ENCODE measurements at regions not wholly inside any gene's neighbourhood (a gene's known extent, or its start where the extent isn't known, plus 50 kb on each side); places are given as distances from the start of the nearest gene placed in this dataset.

GRCh38 chr4:89416960-89417359, 109.4 kb upstream of the GPRIN3 start:
- no peak for DNase-seq

DNA sequence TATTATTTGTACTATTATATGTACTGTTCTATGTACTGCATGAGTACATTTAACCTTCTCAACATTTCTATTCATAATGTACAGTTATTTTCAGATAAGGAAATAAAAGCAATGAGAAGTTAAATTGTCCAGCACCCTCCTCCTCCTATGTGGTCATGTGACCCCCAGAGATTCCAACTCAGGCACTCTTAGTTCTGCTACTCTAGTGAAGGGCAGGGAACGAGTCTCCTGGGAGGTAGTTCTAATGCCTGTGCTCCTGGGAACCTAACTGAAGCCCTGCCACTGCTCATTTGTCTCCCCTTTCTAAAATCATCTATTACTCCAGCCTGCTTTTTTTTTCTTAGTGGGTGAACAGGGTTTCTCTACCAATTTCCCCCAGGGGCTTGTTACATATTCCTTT, 105.9 kb upstream of the GPRIN3 start:
- no peak for DNase-seq

DNA sequence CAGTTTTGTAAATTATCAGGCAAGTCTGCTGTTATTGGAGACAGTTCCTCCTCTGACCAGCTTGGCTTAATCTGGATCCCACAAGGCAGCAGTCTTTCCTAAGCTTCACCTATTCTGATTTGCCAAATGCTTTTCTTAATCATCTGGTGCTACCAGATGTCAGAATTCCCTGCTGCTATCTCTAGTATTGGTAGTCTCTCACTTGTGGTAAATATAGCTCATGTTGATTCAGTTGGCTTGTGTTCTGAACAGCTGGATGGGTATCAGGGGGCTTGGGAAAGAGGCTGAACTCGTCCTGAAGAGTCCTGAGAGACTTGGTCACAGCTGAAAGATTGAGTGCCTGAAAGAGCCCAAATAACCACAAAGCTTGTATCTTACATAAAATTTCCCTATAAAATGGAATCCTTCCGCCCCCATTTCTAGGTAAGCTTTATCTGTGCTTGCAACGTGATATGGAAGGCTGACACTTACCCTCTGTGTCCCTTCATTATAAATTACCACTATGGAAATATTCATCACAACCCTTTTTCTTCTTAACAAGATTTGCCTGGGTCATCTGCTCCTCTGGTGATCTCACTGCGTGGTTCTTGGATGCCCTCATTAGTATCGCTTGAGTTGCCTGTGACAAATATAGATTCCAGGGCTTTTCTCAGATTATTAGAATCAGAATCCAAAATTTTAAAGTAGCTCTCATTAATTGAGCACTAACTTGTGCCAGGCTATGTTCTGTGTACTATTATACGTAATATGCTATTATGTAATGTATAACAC, 104.1 kb upstream of the GPRIN3 start:
- no peak for DNase-seq

DNA sequence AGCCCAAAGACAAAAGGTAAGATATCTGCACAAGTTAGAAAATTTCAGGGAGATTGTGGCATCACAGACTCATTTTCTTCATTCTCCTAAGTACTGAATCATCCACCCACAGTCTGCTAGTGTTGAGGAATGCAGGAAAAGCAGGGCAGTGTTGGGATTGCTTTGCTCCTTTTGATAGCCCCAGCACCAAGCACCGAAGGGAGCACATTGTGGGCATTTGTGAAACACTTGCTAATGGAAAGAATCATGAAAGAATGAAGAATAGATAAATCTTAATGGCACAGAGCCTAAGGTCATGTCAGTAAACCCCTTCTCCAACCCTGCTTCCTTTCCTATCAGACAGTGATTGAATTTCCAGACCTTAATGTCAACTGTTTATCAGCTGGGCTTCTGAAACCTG, 103.1 kb upstream of the GPRIN3 start:
- DNase-seq: no peak

DNA sequence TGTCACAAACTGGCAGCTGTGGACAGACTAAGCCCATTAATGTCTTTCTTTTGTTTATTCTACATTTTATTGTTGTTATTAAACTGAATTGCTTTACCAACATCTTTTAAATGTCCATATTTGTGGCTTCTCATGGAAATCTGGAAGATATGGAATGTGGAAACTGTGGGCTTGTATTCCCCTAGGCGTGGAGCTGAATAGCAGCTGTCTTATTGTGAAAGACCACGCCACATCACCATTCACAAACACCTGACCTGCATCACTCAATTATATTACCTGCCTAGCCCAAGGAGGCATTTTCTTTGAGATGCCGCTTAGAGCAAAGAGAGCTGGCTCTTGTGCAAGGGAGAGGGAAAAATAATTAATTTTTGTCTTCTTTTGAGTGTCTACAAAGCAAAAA, 96.9 kb upstream of the GPRIN3 start:
- DNase-seq: no peak

- DNase-seq: no peak
These were observed 96.2 kb upstream of the GPRIN3 start for GRCh38 chr4:89403826-89404225.

DNA sequence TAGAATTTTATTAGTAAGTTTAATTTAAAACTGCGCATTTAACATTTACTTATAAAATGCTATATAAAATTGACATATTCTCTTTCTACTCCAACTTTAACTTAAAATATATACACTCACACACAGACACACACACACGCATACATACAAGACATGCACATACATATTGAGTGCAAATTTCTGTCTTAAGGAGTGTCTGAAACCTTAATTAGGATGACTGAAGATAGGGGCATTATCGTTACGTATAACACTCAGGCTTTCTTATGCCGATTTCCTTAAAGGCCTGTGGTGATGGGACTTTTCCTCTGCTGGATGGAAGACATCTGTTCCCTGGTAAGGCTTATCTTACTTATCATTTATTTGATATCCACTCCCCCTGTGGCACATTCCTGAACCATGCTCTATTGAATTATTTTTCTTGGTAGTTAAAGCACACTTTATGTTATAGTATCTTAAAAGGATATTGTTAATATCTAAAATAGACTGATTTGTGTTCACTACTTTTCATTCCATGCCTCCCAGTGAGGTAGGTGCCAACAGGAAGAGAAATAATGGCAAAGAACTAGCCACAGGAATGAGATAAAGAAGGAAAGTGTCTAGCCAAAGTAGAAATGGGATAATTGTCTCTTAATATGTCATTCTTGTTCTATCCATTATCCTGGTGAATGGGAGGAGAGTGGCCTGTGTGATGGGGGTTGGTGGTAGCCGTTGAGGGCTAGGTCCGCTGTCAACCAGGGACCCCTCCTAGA, 92.9 kb upstream of the GPRIN3 start:
- DNase-seq: no peak

- DNase-seq: no peak
These were observed 91.0 kb upstream of the GPRIN3 start for GRCh38 chr4:89398644-89399043.

DNA sequence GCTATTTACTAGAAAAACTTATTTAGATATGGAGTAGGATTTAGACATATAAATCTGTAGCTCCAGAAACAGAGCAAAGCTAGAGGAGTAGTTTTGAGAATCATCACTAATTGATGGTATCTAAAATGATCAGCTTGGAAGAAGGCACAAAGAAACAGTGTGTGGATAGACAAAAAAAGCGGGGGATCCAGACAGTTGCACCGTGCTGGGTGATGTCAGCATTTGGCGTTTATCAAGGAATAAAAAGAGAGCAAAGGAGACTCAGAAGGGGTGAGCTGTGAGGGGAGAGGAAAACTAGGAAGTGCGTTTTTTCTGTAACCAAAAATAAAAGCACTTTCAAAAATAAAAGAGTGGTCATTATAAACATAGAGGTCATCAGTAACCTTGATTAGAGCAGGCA, 90.5 kb upstream of the GPRIN3 start:
- no peak for DNase-seq

DNA sequence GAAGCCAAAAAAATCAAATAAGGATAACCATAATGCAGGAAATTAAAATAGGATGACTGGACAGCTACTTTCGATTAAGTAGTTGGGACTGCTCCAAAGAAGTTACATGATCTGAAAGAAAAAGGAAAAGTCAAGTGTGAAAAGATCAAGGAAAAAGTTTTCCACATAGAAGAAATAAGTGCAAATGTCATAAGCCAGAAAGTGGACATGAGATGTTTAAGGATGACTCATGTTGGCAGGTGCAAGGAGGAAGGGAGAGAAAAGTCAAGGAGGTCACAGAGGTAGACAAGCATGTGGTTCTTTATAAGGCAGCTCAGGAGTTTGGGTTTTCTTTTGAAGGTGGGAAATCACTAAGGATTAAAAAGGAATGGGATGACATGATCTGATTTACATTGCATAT, 89.8 kb upstream of the GPRIN3 start:
- no peak for DNase-seq

DNA sequence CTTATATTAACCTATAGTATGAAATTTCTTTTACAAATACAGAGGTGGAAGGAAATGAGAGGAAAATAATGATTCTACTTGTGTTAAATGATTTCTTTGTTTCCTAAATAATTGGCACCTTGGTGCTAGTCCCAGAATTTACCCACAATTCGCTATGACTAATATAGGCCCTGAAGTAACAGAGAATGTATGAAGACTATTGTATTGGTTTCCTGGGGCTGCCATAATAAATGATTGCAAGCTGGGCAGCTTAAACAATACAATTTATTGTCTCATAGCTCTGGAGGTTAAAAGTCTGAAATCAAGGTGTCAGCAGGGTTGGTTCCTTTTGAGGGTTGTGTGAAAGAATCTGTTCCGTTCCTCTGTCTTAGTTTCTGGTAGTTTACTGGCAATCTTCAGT, 74.8 kb upstream of the GPRIN3 start:
- no peak for DNase-seq

DNA sequence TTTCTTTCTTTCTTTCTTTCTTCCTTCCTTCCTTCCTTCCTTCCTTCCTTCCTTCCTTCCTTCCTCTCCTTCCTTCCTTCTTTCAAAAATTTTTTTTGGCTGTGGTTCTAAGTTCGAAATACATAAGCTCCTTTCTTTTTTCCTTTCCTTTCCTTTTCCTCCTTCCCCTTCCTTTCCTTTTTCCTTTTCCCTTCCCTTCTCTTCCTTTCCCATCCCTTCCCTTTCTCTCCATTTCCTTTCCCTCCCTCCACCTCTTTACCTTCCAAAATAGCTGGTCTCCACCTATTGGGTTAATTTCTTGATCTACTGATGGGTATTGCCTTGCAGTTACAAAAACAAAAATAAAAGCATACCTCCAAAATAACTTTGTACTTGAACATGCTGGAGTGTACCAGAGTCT, 73.4 kb upstream of the GPRIN3 start:
- no peak for DNase-seq

DNA sequence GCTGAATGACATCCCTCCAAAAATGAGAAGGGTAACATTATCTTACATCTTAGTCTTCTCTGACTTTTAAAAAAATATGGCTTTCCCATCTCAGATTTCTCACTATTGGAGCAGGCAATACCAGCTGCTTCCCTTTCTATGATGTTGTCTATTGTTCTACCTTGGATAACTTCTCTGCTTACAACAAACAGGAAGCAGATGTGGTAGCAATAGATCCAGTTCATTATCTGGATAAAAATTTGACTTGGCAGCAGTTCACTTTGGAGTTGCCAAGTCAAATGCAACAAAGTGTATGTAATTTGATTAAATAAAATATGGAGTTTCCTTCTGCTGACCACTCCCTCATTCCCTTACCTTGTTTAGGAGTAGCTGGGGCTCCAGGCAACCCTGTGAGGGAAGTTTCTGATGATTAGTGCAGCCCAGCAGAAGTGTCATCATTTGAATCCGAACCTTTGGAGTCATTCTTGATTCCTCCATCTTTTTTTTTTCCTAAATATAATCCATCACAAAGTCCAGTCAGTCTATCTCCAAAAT, 72.0 kb upstream of the GPRIN3 start:
- no peak for DNase-seq

- DNase-seq: no peak
These were observed 65.8 kb upstream of the GPRIN3 start for GRCh38 chr4:89373394-89373793.

- DNase-seq: no peak
These were observed 64.0 kb upstream of the GPRIN3 start for GRCh38 chr4:89371614-89372013.

- no peak for DNase-seq
These were observed 62.0 kb upstream of the GPRIN3 start for GRCh38 chr4:89369581-89369980.

- no peak for DNase-seq
These were observed 61.3 kb upstream of the GPRIN3 start for GRCh38 chr4:89368861-89369260.

- no peak for DNase-seq
These were observed 58.2 kb upstream of the GPRIN3 start for GRCh38 chr4:89365776-89366175.

- no peak for DNase-seq
These were observed 57.8 kb upstream of the GPRIN3 start for GRCh38 chr4:89365375-89365774.

GRCh38 chr4:89364541-89364940, 56.9 kb upstream of the GPRIN3 start:
- no peak for DNase-seq

DNA sequence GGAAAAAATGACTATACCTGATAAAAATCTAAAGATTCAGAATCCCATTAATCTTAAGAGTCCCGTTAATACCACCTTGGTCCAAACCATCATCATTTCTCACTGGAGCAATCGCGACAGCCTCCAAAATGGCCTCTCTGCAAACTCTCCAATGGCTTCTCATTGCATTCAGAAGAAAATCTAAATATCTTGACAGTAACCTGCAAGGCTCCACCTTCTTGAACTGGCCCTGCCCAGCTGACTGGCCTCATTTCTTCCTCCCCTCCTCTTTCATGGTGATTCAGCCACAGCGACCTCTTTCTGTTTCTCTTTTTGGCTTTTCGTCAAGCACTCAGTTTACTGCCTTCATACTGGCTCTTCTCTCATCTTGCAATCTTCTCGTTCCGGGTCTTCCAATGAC, 56.2 kb upstream of the GPRIN3 start:
- no peak for DNase-seq

DNA sequence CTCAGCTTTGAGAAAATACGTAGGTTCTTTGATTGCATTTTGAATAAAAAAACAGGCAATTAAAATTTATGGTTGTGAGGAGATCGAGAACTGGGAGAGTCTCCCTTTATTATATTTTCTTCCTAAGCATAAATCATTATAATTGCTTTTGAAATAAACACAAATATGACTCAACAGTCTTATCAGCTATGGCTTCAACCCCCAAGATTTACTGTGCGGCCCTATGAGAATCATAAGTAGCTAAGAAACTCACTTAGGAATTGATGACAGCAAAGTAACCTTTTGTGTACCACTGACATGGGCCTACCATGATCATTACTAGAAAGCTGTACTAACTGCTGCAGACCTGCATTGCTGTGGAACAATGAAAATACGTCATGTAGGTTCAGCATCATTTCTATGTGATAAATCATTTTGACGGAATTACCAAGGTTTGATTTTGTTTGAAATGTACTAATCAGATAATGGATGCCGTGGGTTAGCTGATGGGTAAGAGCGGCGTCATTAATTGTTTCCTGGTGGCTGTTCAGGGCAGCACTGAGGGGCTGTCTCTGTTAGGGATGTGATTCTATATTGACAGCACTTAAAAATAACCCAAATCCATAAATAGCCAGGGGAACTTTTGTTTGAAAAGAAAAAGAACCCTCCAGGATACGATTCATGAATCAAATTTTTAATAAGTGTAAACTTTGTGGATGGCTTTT, 51.5 kb upstream of the GPRIN3 start:
- no peak for DNase-seq

DNA sequence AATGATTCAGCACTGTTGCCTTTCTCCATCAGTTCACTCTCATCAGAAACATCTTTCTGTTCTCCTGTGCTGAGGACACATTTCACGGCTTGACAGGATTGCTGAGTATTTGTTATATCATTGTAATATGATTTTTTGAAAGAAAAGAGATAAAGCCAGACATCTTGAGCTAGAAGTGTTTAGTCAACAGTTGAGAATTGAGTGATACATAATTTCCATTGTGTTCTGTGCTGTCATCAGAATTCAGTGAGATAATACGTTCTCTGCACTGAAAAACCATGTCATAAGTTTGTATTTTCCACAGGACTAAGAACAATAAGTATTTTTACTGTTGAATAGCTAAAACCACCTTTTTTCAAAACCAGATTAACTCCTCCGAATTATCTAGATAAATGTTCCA, 50.2 kb upstream of the GPRIN3 start:
- no peak for DNase-seq

Measured in stimulated activated CD4-positive, alpha-beta T cell treated with anti-CD3 and anti-CD28 coated beads, Interleukin-2, amount 100 ng/mL, for 48 hours (primary cell).